Left colon (tissue), 2 donors: ENCODE measurements at regions not wholly inside any gene's neighbourhood (a gene's known extent, or its start where the extent isn't known, plus 50 kb on each side); places are given as distances from the start of the nearest gene placed in this dataset.
A peak's percentile ranks its signal among the peaks of the same experiment; 100 is the strongest.
"Not testable (repeated sequence)": the region's sequence is repeated elsewhere in the genome, so short reads cannot be mapped to it uniquely, and the experiment has no call there.

Experiments
- ATAC-seq: fragments of 200-7000 bp; cut with Tn5 transposase; one replicate; pipeline ENCODE4 v1.9.1; 2020; ENCODE audit warnings: mild to moderate bottlenecking, moderate library complexity
- DNase-seq, 2 donors: peaks; one replicate each; pipeline ENCODE4 v3.0.0-alpha.2; 2020
- intact Hi-C, 2 donors: fragments of 100-400 bp; cut with DNase I in 1 of 2; cut with micrococcal nuclease in 1 of 2; formaldehyde crosslinking; loops; one replicate each; pipeline versions ENCODE4 v1.11.2 to v1.14.0; 2022; cut with DNase I, micrococcal nuclease
- donor health status: DM: no; HTN: no; CAD: no.
- donor health status: DM: yes; HTN: yes; CAD: no.

DNA sequence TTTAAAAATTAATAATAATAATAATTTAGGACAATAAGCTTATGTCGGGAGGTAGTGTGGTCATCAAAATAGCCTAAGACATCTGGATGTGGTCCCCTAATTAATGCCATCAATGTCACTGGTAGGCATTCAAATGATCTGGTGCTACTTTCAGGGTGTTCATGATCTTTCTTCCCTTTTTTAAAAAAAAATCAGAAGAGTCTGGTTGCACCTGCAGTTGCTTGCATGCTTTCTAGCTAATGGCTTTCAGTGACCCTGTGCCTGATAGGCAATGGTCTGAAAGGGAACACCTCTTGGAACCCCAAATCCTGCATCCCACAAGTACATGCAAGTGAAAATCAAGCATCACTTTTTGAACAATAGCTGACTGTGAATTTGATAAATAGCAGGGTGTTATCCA is 64.1 kb upstream of the KBTBD8 start:
- intact Hi-C loops: no loop called here
- ATAC-seq (no peak), DNase-seq (no peak)

DNA sequence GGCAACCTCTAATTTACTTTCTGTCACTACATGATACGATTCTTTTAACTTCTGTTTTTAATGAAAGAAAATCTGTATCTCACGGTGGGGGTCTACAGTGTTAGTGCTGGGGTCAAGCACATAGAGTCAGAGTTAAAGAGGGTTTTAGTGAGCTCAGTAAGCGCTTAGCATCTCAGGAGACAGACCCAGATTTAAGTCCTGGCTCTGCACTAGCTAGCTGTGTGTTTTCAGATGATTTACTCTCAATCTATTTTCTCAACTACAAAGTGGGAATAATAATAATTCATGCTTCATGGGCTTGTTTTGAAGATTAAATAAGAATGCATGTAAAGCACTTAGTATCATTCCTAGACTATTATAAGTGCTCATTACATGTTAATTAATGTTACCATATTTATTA is 63.4 kb upstream of the KBTBD8 start:
- intact Hi-C loops: no loop called here
- ATAC-seq: no peak
- no peak for DNase-seq

DNA sequence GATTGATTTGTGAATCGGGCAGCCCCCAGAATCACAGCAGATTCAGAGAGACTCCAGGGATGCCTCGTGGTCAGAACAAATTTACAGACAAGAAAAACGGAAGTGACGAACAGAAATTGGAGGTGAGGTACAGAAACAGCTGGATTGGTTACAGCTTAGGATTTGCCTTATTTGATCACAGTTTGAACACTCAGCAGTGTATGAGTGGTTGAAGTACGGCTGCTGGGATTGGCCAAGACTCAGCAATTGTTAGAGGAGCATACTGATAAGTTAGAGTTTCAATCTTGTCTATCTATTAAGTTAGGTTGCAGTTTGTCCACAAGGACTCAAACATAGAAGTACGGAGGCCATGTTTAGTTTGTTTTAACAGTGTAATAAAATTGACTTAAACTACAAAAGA is 61.1 kb upstream of the KBTBD8 start:
- DNase-seq, ATAC-seq, intact Hi-C loops: not testable (repeated sequence)

DNA sequence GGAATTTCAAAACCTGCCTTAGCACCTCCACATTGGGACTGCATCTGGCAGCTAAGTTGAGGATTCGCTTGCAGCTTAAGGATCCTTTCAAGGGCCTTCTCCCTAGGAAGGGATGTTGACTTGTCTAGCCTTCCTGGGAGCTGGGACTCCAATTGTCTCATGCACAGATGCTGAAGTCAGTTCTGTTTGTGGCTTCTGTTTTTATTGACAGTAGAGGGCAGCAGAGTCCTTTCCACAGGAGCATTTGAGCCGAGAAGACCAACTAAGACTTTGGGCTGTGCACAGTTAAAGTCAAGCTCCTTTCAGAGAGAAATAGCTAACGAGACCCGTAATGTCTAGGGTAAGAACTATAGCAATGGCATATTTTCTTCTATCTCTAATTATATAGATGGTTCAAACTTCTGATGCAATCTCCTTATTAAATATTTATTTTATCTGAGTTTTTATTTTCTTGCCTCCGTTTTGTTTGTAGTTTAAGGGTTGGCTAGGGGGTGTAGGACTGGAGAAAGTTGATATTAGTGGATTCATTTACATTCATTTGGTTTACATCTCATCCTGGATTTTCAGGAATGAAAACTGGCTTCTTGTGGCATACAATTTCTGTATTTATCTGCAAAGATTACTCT is 59.7 kb upstream of the KBTBD8 start:
- intact Hi-C loops: no loop called here
- DNase-seq (peak in 1 of 2 donors; percentile 19), ATAC-seq (peak; percentile 96)

DNA sequence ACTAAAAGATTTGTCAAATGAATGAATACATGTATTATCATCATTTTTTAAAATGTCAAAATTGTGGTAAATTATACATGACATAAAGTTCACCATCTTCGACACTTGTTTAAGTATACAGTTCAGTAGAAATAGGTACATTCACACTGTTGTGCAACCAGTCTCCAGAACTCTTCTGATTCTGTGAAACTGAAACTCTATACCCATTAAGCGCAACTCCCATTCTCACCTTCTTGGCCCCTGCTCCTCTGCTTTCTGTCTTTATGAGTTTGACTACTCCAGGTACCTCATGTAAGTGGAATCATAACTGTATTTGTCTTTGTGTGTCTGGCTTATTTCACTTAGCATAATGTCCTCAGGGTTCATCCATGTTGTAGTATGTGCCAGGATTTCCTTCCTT is 50.1 kb upstream of the KBTBD8 start:
- DNase-seq (no peak), ATAC-seq (no peak)
- intact Hi-C loops: no loop called here
